Suprapubic skin (tissue), 3 donors: ENCODE measurements at regions not wholly inside any gene's neighbourhood (a gene's known extent, or its start where the extent isn't known, plus 50 kb on each side); places are given as distances from the start of the nearest gene placed in this dataset.

Experiments used
- CTCF ChIP-seq, 2 donors: fragments of 200-600 bp in 1 of 2; fragments of 450-650 bp in 1 of 2; sonication (generic) in 1 of 2; IDR thresholded peaks; one replicate each; pipeline ENCODE4 v1.5.1; 2016 to 2019; ENCODE audit warnings: antibody characterized with exemption in 2 of 2, mild to moderate bottlenecking in 1 of 2, moderate library complexity in 1 of 2
- EP300 ChIP-seq: sonication (generic); formaldehyde crosslinking; IDR thresholded peaks from one replicate; pipeline ENCODE4 v1.6.1; 2017; ENCODE audit warnings: antibody characterized with exemption

- TF ChIP-seq CTCF (IDR thresholded peaks at IDR 0.05) = no peak
- TF ChIP-seq EP300 = no peak
Measured at GRCh38 chr22:48265000-48265625, 1502.7 kb downstream of the TBC1D22A start.
